GM12872 (cell line): ENCODE measurements at regions not wholly inside any gene's neighbourhood (a gene's known extent, or its start where the extent isn't known, plus 50 kb on each side); places are given as distances from the start of the nearest gene placed in this dataset.

Experiments
- CTCF ChIP-seq: IDR thresholded peaks from 3 replicates; pipeline ENCODE4 v1.5.1; 2011; ENCODE audit warnings: low read depth, mild to moderate bottlenecking, low read length, moderate library complexity; ENCODE audit not compliant: insufficient read depth

DNA sequence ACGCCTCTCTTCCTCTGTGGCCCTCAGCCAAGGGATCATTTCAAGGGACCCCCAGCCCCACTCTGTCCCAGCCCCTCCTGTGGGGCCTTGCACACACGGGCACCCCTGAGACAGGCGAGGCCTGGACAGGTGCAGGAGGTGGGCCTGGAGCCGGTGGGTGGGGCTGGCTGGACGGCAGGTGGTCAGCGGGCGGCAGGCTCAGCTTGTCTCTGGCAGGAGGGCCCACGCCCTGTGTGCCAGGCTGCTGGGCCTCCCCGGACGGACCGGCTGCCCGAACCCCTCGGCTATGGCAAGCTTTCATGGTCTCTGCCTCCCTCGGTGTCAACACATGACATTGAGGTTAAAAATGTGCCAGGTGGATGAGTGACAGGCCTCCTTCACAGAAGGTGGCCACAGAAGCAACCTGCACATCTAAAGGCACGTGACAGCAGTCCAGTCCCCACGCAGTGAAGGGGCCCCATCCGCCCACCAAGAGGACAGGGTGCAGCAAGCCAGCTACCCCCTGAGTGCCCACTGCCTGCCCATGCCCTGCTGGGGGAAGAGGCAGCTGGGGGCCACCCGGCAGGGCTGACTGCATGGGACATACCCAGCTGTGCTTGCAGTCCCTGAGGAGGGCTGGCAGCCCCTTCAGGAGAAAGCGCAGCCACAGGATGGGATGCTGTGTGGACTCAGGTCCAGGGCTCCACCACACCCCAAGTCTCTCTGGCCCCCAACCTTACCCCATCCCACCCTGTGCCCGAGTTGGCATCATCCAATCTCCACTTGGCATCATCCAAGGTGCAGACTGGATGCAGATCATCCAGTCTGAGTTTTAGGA is 109.3 kb downstream of the FAM53A start:
- TF ChIP-seq CTCF = no peak

DNA sequence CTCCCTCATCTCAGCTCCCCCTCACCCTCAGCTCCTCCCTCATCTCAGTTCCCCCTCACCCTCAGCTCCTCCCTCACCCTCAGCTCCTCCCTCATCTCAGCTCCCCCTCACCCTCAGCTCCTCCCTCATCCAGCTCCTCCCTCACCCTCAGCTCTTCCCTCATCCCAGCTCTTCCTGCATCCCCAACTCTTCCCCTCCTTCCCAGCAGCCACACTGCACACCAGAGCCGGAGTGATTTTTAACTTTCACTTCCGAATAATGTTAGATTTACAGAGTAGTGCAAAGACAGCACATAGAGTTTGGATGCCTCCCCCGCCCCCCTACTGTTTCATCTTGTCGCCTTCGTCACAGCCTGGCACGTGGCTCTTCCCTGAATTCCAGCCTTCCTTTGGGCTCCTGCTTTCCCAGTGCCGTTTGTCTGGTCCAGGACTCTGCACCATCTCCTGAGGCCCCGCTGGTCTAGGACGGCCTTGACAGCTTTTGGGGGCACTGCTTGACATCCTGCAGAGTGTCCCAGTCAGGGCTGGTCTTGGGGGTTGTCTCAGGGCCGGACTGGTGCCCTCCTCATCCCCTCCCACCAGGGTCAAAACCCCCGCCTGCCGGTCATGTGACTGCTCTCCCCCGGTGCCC is 110.2 kb downstream of the FAM53A start:
- no peak for TF ChIP-seq CTCF

GRCh38 chr4:1572964-1573720 is 111.0 kb downstream of the FAM53A start:
- no peak for TF ChIP-seq CTCF

GRCh38 chr4:1572521-1572920 is 111.6 kb downstream of the FAM53A start:
- TF ChIP-seq CTCF = no peak

- no peak for TF ChIP-seq CTCF
These were observed 112.1 kb downstream of the FAM53A start for GRCh38 chr4:1572010-1572385.

- TF ChIP-seq CTCF = no peak
These were observed 112.7 kb downstream of the FAM53A start for GRCh38 chr4:1571165-1572009.
